Left kidney (tissue), 1 donor: ENCODE measurements at regions not wholly inside any gene's neighbourhood (a gene's known extent, or its start where the extent isn't known, plus 50 kb on each side); places are given as distances from the start of the nearest gene placed in this dataset.
A peak's percentile ranks its signal among the peaks of the same experiment; 100 is the strongest.

Experiments
- DNase-seq: peaks from one replicate; pipeline ENCODE4 v3.0.0-alpha.2; 2013

GRCh38 chr10:78395162-78395561, 361.5 kb downstream of the RPS24 start:
- DNase-seq = no peak

- no peak for DNase-seq
Observed at GRCh38 chr10:78396754-78397153, 363.1 kb downstream of the RPS24 start.

DNA sequence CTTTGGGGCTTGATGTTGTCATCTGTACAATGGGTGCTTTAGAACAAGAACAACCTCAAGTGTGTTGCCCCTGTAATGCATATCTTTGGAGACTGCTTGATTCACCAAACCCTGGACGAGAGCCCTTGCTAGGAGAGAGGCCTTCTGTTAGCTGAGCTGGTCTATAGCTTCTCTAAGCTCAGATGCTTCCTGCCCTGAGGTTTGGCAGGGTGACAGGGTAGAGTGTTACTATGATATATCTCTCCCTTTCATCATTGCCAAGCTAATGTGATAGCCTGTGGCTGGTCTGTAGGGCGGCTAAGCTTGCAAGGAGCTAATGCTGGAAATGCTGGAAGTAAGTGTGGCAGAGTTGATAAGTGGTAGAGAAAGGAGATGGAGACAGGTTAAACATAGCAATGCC, 364.1 kb downstream of the RPS24 start:
- no peak for DNase-seq

DNA sequence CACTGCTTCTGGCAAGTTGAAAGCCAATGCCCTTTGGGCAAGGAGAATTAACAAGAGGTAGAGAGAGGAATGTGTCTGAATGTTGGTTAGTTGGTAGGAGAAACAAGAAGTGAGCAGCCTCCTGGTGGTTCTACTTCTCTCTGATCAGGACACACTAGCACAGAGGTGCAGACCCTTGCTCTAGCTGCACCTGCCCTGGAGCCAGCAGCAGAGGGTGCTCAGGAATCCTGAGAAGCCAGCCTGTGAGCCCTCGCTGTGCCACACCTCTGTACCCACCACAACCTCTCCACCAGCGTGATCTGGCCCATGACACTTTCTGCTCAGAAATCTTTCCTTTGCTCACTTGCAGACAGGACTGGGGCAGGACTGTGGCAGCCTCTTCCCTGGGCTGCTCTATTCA, 364.7 kb downstream of the RPS24 start:
- DNase-seq = no peak

GRCh38 chr10:78401624-78402367, 368.1 kb downstream of the RPS24 start:
- DNase-seq = no peak

DNA sequence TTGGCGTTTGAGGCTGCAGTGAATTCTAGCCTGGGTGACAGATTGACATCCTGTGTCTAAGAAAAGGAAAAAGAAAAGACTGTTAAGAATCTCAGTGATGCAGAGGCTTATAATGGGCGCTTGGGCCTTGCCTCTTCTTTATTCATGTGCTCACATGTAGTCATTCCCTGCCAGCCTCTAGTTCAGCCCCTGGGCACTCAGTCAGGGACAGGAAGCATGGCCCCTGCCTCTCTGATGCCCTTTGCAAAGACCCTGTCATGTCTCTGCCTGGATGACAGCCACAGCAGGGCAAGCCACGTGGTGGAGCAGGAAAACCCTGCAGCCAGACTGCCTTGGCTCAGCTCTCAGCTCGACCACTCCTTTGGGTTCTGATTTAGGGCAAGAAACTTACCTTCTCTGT, 368.9 kb downstream of the RPS24 start:
- no peak for DNase-seq

DNA sequence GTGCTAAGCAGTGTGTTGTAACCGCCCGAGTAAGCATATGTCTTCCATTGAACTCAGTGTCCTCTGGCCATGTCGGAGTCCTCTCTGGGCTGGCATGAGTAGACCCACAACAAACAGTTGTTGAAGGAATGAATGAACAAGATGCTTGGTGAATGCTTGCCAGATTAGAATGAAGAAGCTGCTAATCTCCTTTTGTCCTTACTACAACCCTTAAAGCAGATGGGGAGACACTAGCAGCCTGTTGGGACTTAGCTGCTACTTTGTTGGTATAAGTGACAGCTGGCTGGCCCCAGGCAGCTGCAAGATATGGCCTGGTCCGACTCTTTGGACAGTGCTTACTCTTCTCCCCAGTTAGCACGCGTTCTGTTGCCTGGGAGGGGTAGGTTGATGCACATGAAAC, 370.1 kb downstream of the RPS24 start:
- DNase-seq = no peak

DNA sequence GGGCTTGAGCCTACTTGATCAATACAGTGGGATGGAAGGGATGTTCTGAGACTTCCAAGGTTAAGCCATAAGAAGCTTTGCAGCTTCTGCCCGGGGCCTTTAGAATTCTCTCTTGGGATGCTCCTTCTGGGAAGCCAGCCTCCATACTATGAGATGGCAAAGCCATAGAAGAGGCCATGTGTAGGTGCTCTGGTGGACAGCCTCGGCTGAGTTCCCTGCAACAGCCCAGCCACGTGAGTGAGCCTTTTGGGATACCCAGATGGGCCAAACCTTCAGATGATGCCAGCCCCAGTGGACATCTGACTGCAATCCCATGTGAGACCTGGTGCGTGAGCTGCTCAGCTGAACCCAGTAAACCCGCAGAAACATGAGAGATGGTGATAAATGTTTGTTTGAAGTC, 370.6 kb downstream of the RPS24 start:
- DNase-seq = no peak

DNA sequence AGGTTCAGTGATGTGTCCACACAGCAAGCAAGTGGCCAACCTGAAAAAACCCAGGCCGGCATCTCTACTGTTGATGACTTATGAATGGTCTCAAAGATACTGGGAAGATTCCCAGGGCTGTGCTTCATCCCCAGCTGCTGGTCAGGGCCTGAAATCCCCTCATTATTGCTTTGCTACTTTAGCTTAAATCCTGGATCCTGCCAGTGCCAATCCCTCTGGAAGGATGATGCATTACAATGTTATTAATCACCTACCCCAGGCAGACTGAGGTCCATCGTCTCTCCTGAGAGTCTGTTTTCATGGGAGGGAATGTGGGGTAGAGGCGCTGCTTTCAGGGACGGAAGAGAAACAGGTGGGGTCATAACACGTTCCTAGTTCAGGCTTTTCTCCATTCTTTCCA, 371.6 kb downstream of the RPS24 start:
- no peak for DNase-seq

DNA sequence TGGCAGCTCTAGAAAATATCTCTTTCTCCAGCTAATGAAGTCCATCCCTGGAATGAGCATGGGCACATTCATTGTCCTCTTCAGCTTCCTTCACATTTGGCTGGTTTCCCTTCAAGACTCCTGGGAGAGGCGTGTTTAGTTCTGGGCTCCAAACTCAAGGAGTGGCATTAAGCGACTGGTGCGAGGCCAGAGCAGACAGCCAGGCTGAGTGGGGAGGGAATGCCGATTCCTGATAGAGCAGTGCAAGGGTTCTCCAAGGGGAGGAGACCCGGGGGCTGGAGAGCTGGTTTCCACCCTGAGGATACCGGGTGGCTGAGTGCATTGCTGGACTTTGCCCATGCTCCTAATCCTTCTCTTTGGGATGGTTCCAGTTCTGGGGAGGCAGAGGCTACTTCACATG, 372.1 kb downstream of the RPS24 start:
- DNase-seq = no peak

DNA sequence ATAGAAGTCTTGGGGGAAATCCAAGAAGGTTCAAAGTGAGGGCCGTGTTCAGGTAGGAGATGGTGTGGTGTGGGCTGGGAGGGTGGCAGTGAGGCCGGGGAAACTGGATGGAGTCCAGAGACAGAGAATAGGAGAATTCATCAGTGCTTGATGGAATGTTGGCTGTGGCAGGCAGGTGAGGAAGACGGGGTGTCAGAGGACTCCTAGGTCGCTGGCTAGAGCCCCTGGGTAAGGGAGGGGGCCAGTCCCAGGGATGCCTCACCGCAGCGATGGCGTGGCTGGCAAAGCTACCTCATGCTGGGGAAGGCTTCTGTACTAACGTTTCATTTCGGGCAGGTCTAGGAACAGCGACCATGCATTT, 373.0 kb downstream of the RPS24 start:
- no peak for DNase-seq

GRCh38 chr10:78407009-78407711, 373.5 kb downstream of the RPS24 start:
- DNase-seq = peak; percentile 95

DNA sequence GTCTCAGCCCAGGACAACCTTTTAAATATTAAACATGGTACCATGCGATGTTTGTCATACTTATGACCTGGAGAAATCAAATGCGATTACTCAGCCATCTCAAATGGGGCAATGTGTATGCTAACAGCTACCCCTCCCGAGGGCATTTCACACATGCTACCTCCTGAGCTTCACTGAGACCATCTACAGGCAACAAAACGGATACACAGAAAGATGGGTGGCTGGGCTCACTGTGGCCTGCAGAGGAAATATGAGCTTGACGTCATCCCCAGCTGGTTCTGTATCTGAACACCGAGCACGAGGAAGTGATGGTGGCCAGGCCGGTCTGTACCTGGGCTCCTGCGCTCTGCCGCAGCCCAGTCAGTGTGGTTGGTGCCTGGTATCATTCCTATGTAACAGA, 374.3 kb downstream of the RPS24 start:
- no peak for DNase-seq

DNA sequence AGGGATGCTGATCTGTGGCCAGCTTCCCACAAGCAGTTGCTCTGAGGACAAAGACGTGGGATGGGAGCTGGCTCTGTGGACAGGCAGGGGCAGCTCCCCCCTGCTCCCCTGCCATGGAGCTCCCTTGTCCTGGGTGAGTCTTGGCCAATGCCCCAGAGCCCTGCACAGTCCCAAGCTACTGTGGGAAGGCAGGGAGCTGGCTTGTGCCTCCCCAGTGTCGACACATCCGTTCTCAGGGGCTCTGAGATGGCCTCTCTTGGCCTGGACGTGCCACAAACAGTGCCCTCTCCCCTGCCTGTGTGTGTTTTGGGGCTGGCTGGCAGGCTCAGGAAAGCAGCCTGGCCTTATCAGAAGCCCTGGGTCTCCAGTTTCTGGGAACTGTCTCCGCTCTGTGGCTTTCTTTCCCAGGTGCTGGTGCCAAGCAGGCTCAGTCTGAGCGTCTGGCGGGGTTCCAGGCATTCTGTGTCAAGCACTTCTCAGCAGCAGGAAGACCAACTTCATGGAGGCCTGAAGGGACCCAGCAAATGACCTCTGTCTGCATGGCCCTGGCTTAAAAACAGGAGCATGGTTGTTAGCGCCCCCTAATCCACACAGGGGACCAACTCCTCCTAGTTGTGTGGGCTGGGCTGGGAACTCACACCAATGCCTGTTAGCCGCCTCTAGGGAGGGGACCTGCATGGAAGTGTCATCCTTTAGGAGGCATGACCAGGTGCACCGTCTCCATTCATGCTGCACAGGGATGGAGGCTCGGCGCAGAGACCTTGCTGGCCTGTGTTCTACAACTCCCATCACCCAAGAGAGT, 375.2 kb downstream of the RPS24 start:
- DNase-seq = peak; percentile 42

GRCh38 chr10:78410046-78410965, 376.6 kb downstream of the RPS24 start:
- no peak for DNase-seq

DNA sequence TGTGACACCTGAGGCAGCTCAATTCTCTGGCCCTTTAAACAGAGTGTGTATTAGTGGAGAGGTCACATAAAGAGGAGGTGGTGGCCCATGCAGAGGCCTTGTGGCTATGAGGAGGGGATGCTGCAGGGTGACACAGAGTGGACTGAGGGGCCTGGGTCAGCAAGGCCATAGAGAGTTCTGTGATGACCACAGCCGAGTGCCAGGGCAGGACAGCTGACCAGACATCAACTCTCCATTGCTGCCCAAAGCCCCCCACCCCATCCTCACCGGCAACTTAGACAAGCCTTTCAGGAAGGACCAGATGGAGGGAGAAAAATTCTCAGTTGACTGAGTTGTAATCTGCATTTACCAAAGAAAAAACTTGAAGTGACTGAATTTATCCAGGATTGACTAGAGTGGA, 378.1 kb downstream of the RPS24 start:
- DNase-seq = no peak

GRCh38 chr10:78412605-78413004, 378.9 kb downstream of the RPS24 start:
- no peak for DNase-seq

DNA sequence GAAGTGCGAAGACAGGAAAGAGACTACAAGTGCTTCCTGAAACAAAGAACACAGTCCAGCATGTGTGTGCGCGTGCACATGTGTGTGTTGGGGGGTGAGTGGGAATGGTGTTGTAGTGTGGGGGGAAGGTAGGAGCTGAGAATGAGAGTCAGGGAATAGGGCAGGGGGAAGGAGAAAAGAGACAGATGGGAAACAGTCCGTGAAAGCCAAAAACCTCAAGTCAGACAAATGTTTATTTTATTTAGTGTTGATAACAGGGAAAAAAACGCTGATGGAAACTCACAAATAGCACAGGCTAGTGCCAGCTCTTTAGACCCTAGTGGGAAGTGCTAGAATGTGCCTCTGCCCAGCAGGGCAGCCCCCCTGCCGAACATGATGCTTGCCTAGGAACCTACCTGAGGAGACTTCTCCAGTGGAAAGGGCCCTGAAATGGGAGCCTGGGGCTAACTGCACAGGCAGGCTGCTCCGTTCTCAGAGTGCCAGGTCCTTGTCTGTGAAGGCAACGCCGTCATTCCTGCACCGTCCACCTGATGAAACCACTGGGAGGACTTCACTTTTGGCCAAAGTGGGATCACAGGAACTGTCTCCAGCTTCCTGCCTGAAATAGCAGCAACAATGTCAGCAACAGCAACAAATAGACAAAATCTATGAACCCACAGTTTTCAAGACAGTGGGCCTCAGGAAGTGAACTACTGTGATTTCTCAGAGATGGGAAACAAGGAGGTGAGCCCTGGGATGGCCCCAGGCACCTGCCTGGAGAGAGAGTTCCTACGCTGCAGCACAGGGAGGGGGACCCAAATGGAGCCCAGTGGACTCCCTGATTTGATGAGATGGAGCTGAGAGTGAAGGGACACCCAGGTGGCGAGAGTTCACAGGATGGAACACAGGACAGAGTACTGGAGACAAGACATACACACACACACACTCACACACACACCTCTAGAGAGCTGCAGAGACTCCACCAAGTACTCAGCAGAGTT, 379.7 kb downstream of the RPS24 start:
- no peak for DNase-seq

GRCh38 chr10:78414380-78414779, 380.7 kb downstream of the RPS24 start:
- no peak for DNase-seq

GRCh38 chr10:78415111-78415510, 381.4 kb downstream of the RPS24 start:
- DNase-seq = no peak
